Limb (tissue), 2 donors: ENCODE measurements at regions not wholly inside any gene's neighbourhood (a gene's known extent, or its start where the extent isn't known, plus 50 kb on each side); places are given as distances from the start of the nearest gene placed in this dataset.

Experiments used
- DNase-seq, 2 donors: peaks; one replicate each; pipeline ENCODE4 v3.0.0-alpha.2; 2016; ENCODE audit errors: extremely low spot score in 2 of 2

DNA sequence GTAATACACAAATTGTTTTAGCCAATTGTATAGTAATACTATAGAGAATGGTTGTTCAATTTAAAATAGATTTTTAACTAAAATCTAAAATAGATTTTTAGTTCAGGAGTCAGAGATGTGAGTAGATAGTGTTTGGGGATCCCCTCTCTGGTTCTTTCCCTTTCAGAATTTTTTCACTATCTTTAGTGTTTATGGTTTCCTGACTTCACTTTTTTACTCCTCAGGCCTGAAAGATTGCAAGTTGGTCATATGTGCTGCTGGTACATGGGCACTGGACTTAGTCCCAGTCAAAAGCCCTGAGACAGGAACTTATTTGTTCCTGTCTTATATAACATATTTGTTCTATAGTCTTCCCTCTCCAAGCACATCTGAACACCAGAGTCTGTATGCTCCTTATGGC lies 96.8 kb upstream of the ATP1B1 start:
- DNase-seq: no peak

DNA sequence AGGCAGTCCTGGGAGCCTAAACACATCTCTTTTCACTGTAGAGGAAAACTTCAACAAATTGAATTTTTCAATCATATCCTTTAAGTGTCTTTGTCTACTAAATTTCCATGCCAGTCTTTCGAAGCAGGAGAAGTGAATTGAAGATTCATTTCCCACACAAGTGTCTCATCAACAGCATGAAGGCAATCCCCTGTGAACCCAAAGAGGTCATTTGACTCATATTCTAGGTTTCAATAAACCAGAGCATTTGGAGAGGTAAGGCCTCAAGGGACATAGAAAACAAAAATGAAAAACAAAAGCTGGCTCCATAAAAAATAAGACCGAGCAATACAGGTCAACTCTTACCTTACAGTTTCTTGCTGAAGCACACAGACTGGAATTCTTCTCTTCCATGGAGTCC lies 94.1 kb upstream of the ATP1B1 start:
- DNase-seq: no peak

DNA sequence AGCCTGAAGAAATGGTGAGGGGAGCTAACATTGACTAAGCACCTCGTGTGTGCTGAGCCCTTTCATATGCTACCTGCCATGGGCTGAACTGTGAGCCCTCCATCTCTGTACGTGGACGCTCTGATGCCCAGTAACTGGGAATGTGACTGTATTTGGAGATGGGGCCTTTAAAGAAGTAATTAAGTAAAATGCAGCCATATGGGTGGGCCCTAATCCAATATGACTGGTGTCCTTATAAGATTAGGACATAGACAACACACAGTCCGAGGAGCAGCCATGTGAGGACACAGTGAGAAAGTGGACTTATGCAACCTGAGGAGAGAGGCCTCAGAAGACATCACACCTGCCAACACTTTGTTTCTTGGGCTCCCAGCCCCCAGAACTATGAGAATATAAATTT lies 92.7 kb upstream of the ATP1B1 start:
- DNase-seq: no peak

DNA sequence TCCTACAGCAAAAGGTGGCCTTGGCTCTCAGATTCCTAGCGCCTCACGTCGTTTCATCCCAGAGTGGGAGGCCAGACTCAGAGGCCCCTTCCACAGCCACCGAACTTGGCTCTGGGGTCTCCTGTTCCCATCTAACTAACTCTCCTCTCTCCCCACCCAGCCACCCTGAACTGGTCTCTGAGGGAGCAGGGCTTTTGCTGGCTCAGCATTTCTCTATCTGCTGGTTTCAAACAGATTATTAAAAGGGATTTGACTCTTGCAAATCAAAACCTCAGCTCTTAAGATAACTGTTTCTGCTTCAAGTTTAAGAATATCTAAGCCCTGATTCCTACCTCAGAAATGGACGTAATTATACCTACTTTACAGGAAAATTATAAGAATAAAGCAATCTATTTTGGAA lies 91.0 kb upstream of the ATP1B1 start:
- DNase-seq: no peak

DNA sequence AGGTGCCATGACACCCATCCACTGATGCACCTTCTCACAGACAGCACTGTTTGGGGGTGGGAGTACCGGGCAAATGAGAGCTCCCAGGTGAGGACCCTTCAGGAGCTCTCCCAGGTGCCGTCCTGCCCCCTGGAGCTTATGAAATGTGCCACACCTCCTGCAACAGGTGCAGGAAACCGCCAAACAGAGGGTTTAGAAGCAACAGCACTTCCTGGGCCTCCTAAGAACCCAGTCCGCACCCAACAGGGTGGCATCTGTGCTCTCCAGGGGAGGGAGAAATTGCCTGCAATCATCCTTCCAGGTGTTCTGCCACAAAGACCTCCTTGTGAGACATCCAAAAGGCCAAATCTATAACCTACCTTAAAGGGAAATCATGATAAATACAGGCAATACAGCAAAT lies 87.7 kb upstream of the ATP1B1 start:
- no peak for DNase-seq

DNA sequence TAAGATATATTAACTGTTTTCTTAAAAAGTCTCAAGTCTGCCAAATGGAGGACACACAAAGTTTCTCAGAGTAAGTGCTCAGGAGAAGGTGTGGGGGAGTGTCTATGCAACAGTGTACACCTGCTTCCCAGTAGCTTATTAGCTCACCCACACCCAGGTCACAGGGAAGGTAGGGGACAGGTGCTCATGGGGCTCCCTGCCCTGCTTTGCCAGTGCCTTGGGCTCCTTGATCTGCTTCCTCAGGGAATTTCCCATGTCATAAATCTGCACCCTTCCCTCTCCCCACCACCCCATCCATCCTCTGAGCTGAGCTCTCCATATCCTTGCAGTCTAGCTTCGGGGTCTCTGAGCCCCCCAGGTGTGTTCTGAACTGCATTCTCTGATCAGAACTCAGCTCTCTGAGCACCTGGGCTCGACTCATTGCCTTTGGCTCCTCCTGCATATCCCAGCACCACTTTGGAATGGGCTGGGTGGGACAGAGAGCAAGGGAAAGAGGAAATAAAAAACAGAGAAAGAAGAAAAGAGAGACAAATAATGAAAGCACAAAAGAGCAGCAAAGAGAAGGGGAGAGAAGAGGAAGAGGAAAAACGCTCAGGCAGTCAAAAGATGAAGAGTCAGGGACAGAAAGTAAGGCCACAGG lies 87.0 kb upstream of the ATP1B1 start:
- DNase-seq: no peak

DNA sequence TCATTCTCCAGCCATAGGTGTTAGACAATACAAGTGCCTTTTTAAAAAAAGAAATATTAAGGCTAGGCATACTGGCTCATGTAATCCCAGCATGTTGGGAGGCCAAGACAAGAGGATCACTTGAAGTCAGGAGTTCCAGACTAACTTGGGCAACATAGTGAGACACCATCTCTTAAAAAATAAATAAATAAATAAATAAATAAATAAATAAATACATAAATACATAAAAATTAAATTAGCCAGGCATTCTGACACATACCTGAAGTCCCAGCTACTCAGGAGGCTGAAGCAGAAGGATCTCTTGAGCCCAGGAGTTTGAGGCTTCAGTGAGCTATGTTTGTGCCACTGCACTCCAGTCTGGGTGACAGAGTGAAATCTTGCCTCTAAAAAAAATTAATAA lies 85.8 kb upstream of the ATP1B1 start:
- no peak for DNase-seq

DNA sequence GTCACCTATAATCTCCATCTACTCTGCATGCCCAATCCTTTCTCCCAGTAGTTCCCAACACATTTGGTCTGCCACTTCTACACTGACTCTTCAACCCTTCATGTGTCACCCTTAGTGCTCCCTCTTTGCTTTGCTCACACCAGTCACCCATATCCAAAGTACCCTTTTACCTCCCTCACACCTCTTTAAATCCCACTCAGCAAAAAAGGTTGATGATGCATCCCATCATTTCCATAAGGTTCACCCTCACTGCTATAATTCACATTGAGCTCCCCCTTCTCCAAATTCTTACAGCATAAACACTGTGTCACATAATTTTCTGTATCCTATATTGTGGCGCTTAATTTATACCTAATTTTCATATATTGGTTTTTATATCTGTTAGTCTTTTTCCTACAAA lies 83.8 kb upstream of the ATP1B1 start:
- DNase-seq: no peak

DNA sequence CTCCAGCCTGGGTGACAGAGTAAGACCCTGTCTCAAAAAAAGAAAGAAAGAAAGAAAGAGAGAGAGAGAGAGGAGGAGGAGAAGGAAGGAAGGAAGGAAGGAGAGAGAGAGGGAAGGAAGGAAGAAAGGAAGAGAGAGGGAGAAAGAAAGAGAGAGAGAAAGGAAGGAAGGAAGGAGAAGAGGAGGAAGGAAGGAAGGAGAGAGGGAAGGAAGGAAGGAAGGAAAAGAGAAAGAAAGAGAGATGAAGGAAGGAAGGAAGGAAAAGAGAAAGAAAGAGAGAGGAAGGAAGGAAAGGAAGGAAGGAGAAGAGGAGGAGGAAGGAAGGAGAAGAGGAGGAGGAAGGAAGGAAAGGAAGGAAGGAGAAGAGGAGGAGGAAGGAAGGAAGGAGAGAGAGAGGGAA lies 82.2 kb upstream of the ATP1B1 start:
- no peak for DNase-seq

DNA sequence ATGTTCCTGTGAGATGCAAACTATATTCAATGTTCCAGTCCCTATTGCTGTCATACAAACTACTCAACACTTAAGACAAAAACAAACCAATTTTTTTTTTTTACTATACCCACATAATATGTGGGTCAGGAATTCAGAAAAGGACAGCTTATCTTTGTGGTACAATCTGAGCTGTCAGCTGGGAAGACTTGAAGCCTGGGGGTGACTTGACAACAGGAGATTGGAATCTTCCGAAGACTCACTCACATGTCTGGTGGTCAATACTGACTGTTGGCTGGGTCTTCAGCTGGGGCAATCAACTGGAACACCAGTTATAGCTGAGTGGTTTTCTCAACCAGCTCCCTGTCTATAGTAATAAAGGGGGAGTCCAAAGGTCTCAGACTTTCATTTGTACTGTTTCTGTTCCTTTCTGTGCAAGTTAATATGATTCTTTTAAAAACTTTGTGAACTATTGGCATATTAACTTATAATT lies 81.7 kb upstream of the ATP1B1 start:
- DNase-seq: no peak

DNA sequence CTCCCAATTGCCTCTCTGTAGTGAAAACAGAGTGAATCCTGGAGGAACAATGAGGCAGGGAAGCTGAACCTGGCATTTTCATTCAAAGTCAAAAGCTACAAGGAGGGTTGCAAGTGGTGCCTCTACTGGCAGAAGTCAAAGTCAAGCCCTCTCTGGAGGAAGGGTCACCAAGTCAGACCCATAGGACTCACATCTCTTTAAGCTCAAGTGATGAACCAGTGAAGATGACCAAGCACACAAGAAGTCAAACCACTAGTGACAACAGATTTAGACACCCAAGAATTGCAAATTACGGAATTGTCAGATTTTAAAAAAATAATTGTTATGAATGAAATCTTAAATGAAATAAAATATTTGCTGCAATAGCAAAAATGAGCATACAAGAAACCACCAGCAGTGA lies 81.1 kb upstream of the ATP1B1 start:
- no peak for DNase-seq

DNA sequence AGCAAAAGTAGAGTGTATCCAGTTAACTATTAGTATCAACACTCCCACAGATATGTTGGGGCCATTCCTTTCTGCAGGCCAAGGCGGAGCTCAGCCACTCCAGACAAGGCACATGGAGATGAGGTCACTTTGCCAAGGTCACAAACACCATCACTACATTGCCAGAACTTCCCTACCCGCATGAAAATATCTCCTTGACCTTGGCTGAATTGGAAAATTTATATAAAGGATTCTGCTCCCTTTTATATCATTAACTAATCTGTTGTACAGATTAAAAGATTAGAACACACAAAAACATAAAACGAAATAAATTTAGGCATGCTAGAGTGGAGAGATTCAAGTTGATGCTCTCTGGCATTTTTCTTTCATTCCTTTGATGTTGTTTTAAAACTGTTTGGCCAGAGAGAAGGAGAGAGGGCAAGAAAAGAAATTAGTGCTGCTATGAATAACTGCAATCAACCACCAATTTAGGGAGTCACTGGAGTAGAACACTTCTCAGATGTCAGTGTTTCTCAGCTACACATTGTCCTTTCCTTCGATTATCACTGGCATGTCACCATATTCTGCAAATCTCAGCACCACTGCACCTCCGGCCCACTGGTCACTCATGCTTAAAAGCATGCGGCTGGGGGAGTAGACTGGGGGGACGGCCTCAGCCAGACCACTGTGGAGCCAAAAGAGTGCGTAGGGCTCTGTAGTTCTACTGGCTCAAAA lies 78.7 kb upstream of the ATP1B1 start:
- no peak for DNase-seq

DNA sequence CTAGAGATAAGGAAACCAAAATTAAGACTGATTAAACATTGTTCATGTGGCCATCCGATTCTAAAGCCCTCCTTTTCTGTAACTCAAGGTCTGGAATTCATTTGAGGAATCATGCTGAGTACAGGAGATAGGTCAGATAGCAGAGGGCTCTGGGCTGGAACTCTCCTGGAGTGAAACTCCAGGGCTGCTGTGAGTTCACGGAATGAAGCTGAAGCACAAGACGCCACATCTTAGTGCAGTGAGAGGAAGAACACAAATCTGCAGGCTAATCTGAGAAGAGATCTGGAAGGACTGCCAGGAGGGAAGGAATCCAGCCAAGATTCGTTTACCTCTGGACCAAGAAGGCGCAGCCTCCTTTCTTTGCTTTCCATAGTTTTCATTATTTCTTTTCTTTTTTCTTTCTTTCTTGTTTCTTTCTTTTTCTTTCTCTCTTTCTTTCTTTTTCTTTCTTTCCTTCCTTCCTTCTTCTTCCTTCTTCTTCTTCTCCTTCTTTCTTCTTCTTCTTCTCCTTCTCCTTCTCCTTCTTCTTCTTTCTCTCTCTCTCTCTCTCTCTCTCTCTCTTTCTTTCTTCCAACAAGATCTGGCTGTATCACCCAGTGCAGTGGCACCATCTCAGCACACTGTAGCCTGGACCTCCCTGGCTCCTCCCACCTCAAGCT lies 74.8 kb upstream of the ATP1B1 start:
- peak in 1 of 2 donors; percentile 13 for DNase-seq

DNA sequence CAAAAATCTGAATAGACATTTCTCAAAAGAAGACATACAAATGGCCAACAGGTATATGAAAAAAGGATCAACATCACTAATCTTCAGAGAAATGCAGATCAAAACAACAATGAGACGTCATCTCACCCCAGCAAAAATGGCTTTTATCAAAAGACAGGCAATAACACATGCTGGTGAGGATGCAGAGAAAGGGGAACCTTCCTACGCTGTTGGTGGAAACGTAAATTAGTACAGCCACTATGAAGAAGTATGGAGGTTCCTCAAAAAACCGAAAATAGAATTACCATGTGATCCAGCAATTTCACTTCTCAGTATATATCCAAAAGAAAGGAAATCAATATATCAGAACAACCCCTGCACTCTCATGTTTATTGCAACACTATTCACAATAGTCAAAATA lies 65.1 kb upstream of the ATP1B1 start:
- no peak for DNase-seq

DNA sequence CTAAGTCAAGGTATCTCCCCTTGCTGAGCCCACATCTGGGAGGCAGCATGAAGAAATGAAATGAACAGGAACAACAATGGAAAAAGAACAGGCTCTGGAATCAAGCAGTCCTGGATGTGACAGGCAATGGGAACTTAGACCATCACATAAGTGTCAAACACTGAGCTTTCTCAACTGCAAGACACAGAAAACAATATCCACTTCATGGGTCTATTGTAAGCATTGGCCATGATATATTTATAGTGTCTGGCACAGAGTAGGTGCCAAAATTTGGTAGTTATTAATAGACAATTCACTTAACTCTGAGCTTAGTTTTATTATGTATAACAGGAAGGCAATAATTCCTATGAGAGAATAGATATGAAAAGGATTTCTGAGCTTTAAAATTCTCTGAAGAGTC lies 64.1 kb upstream of the ATP1B1 start:
- no peak for DNase-seq

DNA sequence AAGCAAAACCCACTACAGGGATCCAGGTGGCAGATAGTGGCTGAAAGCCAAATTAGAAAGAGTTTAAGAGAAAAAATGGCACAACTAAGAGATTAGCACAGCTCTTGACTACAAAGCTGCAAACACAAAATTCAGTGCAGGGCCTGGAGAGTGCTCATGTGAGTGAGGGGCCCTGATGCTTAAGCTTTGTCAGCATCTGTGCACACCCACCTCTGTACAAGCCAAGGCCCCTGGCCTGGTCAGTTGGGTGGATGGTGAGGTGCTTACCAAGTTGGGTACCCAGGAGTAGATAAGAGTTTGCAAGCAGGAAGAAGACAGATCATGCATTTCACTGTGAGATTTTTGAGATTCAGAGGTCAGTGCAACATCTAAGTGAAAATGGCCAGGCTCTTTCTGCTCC lies 62.7 kb upstream of the ATP1B1 start:
- no peak for DNase-seq

DNA sequence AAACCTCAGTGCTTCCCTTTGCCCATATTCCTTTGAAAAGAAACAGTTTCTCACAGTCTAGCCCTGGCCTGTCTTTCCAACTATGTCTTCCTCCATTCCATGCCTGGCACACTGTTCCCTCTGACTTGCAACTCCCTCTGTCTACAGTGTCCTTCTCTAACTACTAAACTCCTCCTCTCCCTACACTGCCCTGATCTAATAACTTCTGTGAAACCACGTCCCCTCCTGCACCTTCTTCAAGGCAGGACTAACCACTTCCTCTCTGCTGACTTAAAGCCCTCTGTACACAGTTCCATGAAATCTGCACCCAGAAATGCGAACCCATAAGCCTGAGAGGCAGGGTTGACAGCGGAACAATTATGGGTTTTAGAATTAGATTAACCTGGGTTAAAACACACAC lies 62.2 kb upstream of the ATP1B1 start:
- DNase-seq: no peak

DNA sequence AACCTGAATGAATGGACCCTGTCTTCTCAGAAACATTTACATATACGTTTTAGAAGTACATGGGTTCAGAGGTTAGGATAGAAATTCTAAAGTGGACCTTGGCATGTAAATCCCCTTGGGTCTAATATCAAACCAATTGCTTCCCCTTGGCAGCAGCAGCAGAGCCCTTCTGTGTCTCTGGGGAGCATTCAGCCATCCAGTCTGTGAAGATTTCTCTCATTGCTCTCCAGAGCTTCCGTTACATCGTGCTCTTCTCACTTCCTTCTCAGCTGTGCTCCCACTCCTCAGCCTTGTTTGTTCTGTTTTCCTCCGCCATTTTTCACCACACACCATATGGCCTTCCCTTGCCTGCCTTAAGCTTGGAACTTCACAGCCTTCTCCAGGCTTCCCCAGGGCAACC lies 61.5 kb upstream of the ATP1B1 start:
- no peak for DNase-seq

DNA sequence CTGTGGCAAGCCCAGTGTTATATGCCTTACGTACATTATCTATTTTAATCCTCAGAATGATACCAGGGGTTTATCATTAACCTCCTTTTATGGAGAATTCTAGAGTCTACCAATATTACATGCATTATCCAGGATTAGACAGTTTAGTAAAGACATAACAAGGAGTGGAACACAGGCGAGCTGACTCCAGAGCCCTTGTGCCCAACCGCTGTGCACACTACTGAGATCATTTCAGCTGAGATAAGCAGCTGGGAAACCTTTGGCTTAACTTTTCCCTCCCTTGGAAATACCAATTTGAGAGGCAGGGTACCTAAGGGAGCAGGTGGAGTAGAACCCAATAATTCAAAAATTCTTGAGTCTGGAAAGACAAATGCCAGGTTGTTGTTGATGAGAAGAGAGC lies 59.8 kb upstream of the ATP1B1 start:
- no peak for DNase-seq

DNA sequence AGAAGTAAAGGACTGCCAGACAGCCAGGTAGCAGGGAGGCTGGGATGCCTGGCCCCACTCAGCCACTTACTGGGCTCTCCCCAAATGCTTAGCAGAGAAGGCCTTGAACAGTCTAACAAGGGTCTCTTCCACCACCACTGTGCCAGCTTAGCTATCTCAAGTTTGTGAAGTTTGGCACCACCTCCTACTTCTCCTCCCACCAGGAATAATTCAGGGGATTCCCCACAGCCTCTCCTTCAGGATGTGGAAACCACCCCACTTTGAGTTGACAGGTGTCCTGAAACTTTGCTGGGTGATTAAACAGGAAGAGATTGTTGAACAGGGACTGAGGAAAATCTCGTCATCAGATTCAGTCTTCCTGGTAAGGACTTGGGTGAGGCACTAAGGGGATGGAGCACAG lies 59.4 kb upstream of the ATP1B1 start:
- no peak for DNase-seq

DNA sequence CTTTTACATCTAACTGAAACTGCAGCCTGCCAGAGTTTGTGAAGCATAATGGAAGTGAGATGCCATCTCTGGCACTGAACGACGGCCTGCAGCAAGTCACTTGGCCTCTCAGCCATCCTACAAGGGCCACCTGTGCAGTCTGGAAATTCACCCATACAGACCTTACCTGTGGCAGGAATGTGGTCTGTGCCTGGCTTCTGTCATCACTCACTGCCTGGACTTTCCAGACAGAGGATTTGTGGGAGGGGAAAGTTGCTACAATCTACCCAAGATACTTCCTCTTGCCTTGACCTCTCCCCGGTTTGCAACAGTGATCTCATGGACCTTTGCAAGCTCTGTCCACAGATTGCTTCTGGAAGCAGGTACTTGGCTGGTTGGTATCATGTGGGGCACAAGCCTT lies 58.4 kb upstream of the ATP1B1 start:
- no peak for DNase-seq

DNA sequence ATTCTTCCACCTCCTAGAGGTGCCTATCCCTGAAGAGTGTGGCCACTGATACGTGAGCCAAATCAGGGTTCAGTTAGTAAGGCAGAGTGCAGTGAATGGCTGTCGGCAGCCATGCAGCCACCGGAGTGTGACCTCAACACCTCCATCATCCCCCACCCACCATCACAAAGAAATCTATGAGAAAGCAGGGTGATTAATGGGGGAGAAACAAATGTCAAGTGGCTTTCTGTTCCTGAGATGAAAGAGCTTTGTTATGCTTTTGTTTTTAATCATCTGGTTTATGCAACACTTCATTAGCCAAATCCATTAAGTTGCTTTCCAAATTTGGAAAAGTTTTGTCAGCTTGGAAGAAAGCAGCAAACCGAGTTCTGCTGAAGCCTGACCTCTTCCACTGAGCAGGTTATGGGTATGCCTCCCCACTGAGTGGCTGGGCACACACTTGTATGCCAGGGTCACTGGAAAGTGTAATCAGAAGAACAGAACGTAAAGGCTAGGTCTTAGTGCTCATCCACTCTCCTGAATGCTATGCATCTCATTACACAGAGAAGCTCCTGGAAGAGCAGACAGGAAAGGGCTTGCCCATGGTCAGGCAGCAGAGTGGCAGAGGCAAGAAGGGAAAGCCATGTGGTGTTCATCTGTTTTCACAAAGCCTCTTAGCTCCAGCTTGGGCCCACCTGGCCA lies 57.1 kb upstream of the ATP1B1 start:
- no peak for DNase-seq
